ENCODE measurements at regions not wholly inside any gene's neighbourhood (a gene's known extent, or its start where the extent isn't known, plus 50 kb on each side); places are given as distances from the start of the nearest gene placed in this dataset.

- Mint-ChIP-seq H3K4me1 (peaks cover 9% of the 10 kb centered on the region), H3K27me3 (ENCODE audit: low read depth, poor library complexity) (peaks cover 36% of the 10 kb centered on the region), H3K36me3 (ENCODE audit: low read depth) (no peaks in the 10 kb centered on the region), H3K4me3 (no peak overlapping the region), H3K9me3 (no peaks in the 10 kb centered on the region), H3K27ac (no peak overlapping the region)
- no peak for DNase-seq
- no peak for TF ChIP-seq CTCF (IDR thresholded peaks at IDR 0.05)
Observed at GRCh38 chr15:85859671-85860070, 64.9 kb upstream of the KLHL25 start.

GRCh38 chr15:85860394-85861161 is 65.9 kb upstream of the KLHL25 start:
- peaks cover 18% of the 10 kb centered on the region for H3K4me1 Mint-ChIP-seq
- no peak overlapping the region for H3K4me3 Mint-ChIP-seq
- TF ChIP-seq CTCF (IDR thresholded peaks at IDR 0.05), result no peak
- DNase-seq, result no peak
- H3K27ac Mint-ChIP-seq, result no peak overlapping the region
- no peaks in the 10 kb centered on the region for H3K36me3 Mint-ChIP-seq (ENCODE audit: low read depth)
- peaks cover 36% of the 10 kb centered on the region for H3K27me3 Mint-ChIP-seq (ENCODE audit: low read depth, poor library complexity)
- H3K9me3 Mint-ChIP-seq, result no peaks in the 10 kb centered on the region

GRCh38 chr15:85865070-85865684 is 70.5 kb upstream of the KLHL25 start:
- TF ChIP-seq CTCF (IDR thresholded peaks at IDR 0.05), result peak; percentile 86
- Mint-ChIP-seq H3K36me3 (ENCODE audit: low read depth) (no peaks in the 10 kb centered on the region), H3K27ac (no peak overlapping the region), H3K27me3 (ENCODE audit: low read depth, poor library complexity) (peaks cover 9% of the 10 kb centered on the region), H3K4me1 (peaks cover 15% of the 10 kb centered on the region), H3K4me3 (no peak overlapping the region), H3K9me3 (no peaks in the 10 kb centered on the region)
- peak; percentile 72 for DNase-seq

GRCh38 chr15:85867250-85867649 is 72.5 kb upstream of the KLHL25 start:
- Mint-ChIP-seq H3K27me3 (ENCODE audit: low read depth, poor library complexity) (peaks cover 4% of the 10 kb centered on the region), H3K36me3 (ENCODE audit: low read depth) (no peaks in the 10 kb centered on the region), H3K27ac (no peak overlapping the region), H3K9me3 (no peaks in the 10 kb centered on the region), H3K4me3 (no peak overlapping the region), H3K4me1 (peaks cover 15% of the 10 kb centered on the region)
- TF ChIP-seq CTCF (IDR thresholded peaks at IDR 0.05), result no peak
- no peak for DNase-seq

GRCh38 chr15:85869124-85869523 is 74.4 kb upstream of the KLHL25 start:
- H3K9me3 Mint-ChIP-seq, result no peaks in the 10 kb centered on the region
- no peak overlapping the region for H3K4me3 Mint-ChIP-seq
- no peaks in the 10 kb centered on the region for H3K36me3 Mint-ChIP-seq (ENCODE audit: low read depth)
- TF ChIP-seq CTCF (IDR thresholded peaks at IDR 0.05), result no peak
- DNase-seq, result no peak
- no peak overlapping the region for H3K27ac Mint-ChIP-seq
- H3K27me3 Mint-ChIP-seq (ENCODE audit: low read depth, poor library complexity), result no peaks in the 10 kb centered on the region
- peaks cover 15% of the 10 kb centered on the region for H3K4me1 Mint-ChIP-seq
